CD1c-positive myeloid dendritic cell (primary cell): ENCODE measurements at regions not wholly inside any gene's neighbourhood (a gene's known extent, or its start where the extent isn't known, plus 50 kb on each side); places are given as distances from the start of the nearest gene placed in this dataset.
"Not testable (repeated sequence)": the region's sequence is repeated elsewhere in the genome, so short reads cannot be mapped to it uniquely, and the experiment has no call there.

Experiments used
- DNase-seq: peaks from one replicate; pipeline ENCODE4 v3.0.0-alpha.2; 2016; ENCODE audit errors: extremely low spot score

GRCh38 chr4:149986917-149987316 lies 91.3 kb upstream of the DCLK2 start:
- no peak for DNase-seq

DNA sequence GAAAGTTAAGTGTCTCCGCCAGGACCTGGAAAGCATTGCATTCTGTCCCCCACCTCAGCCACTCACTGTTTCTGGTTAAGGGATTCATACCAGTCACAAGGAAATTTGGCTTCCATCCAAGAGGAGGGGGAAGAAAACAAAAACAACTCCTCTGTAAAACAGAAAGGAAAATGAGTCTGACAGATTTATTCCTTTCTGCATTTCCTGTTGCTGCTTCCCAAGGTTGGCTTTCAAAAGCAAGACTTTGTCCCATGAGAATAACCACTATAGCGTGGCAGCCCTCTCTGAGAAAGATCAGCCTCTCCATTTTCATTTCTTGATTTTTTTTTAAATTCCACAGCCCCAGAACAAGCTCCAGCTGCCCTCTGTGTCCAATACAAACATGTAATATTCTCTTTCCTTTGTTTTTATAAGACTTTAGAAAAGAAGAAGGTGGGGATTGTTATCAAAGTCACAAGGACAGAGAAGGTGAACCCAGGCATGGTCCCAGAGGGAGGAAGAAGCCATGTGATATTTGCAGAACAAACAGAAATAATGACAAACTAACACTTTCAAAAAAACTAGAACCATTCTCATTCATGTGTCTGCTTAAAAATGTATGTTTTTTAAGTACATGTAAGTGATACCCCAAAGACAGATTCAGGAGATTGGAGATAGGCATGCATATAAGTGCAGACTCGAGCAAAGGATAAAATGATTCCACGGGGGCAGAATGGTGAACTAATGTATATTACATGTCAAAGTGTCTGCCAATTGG lies 90.7 kb upstream of the DCLK2 start:
- no peak for DNase-seq

DNA sequence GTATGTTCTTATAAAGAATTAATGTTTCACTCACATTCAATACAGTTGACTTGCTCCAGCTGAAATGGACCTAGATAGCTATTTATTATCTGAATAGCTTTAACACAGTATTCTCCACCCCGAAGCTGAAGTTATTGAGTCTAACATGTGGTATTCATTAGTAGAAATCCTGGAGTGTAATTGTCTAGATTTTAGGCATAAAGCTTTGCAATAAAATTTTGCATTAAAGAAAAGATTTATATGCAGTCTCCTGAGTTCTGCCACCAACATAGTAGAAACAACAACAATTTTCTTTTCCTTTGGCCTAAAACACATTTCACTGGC lies 90.2 kb upstream of the DCLK2 start:
- no peak for DNase-seq

GRCh38 chr4:149993030-149993429 lies 85.2 kb upstream of the DCLK2 start:
- no peak for DNase-seq

DNA sequence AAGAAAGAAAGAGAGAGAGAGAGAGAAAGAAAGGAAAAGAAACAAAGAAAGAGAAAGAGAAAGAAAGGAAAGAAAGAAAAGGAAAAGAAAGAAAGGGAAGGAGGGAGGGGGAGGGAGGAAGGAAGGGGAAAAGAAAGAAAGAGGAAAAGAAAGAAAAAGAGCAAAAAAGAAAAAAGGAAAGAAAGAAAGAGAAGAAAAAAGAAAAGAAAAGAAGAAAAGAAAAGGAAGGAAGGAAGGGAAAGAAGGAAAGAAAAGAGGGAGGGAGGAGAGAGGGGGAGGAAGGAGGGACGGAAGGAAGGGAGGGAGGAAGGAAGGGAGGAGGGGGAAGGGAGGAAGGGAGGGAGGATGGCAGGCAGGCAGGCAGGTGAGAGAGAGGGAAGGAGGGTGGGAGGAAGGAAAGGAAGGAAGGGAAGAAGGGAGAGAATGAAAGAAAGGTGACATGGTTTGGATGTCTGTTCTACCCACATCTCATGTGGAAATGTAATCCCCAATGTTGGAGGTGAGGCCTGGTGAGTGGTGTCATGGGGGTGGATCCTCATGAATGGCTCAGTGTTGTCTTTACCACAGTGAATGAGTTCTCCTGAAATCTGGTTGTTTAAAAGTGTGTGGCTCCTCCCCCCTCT lies 83.0 kb upstream of the DCLK2 start:
- no peak for DNase-seq

DNA sequence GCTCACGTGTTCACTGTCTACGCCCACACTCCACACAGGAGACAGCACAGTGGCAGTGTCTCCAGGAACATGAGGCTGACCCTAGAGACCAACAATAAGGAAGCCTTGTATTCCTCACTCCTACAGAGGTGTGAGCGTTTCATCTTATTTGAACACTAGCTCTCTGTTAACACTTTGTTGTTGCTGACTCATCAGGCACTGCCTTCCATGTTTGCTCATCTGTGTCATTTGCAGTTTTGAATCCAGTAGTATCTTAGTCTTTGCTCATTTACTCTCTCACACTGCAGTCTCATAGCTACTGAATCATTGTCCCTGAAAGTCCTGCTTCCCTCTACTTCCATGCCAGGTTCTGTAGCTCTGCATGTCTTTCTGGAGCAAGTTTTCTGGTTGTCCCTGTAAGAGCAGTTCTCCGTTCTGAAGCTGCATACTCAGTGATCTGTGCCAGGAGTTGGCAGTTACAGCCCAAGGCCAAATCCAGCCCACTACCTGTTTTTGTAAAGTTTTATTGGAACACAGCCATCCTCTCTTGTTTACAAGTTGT lies 80.3 kb upstream of the DCLK2 start:
- no peak for DNase-seq

- peak; percentile 61 for DNase-seq
Observed at GRCh38 chr4:149999485-150000074, 78.7 kb upstream of the DCLK2 start.

DNA sequence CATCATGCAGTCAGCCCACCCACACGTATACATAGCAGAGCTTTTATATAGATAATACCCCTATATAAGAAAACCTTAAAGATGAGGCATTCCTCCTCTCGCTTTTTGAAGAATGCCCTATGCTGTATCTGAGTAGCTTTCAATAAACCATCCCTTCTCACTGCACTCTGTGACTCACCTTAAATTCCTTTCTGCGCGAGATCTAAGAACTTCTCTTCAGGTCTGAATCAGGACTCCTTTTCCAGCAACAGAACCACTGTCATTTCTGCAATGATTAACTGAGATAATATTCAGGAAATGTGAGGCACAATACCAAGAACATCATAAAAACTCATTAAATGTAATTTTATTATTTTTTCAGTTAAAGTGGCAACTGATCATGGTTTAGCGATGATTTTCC lies 76.4 kb upstream of the DCLK2 start:
- DNase-seq: no peak

DNA sequence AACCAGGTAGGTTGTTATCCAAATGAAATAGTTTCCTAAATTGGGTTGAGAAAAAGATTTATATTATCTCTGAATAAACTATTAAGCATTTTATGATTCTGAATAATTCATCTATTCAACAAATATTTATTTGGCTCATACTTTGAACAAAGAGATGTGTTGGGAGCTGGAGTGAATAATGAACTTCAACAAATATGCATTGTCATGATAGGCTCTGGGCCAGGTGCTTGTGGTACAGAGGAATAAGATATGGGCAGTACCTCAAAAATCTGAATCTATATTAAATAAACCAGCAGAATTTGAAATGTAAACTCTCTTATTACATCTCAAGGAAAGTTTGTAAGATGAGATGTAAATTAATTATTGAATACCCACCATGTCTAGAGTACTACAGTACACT lies 75.7 kb upstream of the DCLK2 start:
- DNase-seq: no peak

GRCh38 chr4:150004481-150004880 lies 73.8 kb upstream of the DCLK2 start:
- DNase-seq: no peak

DNA sequence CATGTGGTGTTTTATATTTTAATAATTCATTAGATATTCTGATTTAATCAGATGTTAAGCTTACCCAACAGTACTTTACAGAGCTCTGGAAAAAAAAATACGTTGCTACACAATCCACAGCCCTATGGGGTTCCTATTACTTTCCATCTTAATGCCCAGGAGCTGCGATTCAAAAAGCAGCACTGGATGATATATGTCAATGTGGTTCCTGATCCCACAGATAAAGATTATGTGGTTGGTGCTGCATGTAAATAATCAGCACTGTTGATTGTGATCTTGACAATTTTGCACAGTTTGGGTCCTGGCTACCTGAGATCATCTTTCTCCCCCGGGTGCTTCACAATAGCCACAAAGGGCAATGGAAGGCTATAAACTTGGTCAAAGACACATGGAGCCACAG lies 72.7 kb upstream of the DCLK2 start:
- no peak for DNase-seq

- no peak for DNase-seq
Observed at GRCh38 chr4:150006197-150006596, 72.0 kb upstream of the DCLK2 start.

DNA sequence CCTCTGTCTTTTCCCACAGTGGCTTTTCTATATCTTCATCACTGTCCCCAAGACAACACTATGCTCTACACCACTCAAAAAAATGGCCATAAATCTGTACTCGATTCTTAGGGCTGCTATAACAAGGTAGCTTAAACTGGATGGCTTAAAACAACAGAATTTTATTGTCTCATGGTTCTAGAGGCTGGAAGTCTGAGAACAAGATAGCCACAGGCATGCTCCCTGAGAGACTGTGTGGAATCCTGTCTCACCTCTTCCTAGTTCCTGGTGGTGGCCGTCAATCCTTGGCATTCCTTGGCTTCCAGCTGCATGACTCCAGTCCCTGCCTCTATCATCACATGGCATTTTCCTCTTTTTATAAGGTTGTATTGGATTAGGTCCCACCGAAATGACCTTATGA lies 70.7 kb upstream of the DCLK2 start:
- DNase-seq: no peak

DNA sequence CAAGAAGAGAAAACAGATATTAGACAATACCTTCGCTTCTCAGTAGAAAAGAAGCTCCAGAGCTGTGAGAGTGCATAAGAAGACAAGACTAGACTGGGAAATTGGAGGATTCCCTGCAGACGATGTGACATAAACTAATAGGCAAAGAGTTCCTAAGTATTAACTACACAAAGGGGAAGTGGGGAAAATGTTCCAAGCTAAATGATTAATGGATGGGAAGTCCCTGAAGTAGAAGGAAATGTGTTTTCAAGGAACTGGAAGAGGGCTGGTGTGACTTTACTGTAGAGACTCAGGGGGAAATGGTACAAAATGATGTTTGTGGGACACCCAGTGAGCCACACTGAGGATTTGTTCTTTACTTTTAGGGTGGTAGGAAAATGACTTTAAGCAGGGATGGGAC lies 69.7 kb upstream of the DCLK2 start:
- peak; percentile 21 for DNase-seq

DNA sequence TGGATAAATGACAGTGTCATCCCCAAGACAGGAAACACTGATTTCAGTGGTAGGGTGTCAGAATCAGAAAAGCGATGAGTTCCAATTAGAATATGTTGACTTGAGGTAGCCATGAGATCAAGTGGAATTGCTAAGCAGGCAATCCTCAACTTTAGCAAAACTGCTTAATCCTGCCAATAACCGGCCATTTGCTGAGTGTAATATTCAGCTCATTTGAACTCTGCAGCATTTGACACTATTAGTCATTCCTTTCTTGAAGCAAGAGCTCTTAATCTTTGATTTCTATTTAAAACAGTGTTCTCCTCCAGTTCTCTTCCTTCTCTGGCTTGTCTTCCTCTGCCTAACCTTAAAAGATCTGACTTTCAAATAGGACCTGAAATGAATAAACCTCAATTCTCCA lies 68.7 kb upstream of the DCLK2 start:
- DNase-seq: no peak

- peak; percentile 35 for DNase-seq
Observed at GRCh38 chr4:150010525-150011126, 67.6 kb upstream of the DCLK2 start.

- DNase-seq: no peak
Observed at GRCh38 chr4:150012851-150013360, 65.3 kb upstream of the DCLK2 start.

DNA sequence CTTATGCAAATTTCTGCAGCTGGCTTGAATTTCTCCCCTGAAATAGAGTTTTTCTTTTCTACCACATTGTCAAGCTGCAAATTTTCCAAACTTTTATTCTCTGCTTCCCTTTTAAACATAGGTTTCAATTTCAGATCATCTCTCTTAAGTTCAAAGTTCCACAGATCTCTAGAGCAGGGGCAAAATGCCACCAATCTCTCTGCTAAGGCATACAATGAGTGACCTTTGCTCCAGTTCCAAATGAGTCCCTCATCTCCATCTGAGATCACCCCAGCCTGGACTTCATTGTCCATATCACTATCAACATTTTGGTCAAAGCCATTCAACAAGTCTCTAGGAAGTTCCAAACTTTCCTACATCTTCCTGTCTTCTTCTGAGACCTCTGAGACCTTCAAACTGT lies 62.3 kb upstream of the DCLK2 start:
- DNase-seq: not testable (repeated sequence)

DNA sequence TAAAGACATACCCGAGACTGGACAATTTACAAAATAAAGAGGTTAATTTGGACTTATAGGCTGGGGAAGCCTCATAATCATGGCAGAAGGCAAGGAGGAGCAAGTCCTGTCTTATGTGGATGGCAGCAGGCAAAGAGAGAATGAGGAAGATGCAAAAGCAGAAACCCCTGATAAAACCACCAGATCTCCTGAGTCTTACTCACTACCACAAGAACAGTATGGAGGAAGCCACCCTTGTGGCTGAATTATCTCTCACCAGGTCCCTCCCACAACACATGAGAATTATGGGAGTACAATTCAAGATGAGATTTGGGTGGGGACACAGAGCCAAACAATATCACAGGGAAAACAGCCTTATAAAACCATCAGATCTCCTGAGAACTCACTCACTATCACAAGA lies 61.6 kb upstream of the DCLK2 start:
- peak; percentile 33 for DNase-seq

- DNase-seq: no peak
Observed at GRCh38 chr4:150018257-150018656, 60.0 kb upstream of the DCLK2 start.

DNA sequence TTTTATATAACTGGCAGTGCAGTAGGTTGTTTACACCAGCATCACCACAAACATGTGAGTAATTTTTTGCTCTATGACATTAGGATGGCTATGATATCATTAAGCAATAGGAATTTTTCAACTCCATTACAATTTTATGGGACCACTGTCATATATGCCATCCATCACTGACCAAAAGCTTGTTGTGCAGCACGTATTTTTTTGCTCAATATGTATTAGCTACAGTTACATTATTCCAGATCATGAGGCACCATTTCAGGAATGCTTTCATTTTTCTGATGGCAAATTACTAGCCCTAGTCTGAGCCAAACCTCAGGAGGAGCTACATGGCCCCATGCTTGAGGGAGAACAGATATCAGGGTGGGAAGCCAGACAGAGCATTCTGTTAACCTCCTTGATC lies 56.8 kb upstream of the DCLK2 start:
- no peak for DNase-seq

DNA sequence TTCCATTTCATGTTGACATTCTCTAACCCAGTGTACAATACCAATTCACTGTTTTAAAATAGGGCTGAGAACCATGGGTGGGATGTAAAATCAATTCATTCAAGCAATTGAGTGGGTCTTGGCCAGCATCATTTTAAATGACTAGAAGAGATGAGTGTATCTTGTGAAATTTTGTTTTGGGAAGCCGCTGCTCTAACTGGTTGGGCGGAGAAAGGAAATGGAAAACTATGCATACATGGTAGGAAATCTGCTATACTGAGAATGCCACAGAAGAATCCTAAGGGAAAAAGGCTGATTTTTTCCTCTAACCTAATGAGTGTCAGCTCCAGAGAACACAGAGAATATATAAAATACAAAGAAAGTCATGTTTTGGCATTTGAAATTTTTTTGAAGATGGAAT lies 54.8 kb upstream of the DCLK2 start:
- no peak for DNase-seq

GRCh38 chr4:150026987-150027386 lies 51.3 kb upstream of the DCLK2 start:
- not testable (repeated sequence) for DNase-seq
